Mesendoderm (in vitro differentiated cells): ENCODE measurements at regions not wholly inside any gene's neighbourhood (a gene's known extent, or its start where the extent isn't known, plus 50 kb on each side); places are given as distances from the start of the nearest gene placed in this dataset.

Source experiments
- DNase-seq: peaks from one replicate; pipeline ENCODE4 v3.0.0; 2013
- H2AK5ac ChIP-seq: 2 replicates; pipeline ENCODE4 v1.6.1; 2013; ENCODE audit warnings: low read length, inconsistent platforms
- H2BK120ac ChIP-seq: 2 replicates; pipeline ENCODE4 v1.6.1; 2013; ENCODE audit warnings: low read depth, mild to moderate bottlenecking, low read length, moderate library complexity, mixed read lengths
- H2BK15ac ChIP-seq: replicated peaks from 2 replicates; pipeline ENCODE4 v1.6.1; 2013; ENCODE audit warnings: low read depth, mild to moderate bottlenecking, moderate library complexity
- H2BK5ac ChIP-seq: 2 replicates; pipeline ENCODE4 v1.6.1; 2013; ENCODE audit warnings: low read length, inconsistent platforms
- H3K18ac ChIP-seq: 2 replicates; pipeline ENCODE4 v1.6.1; 2013; ENCODE audit warnings: mild to moderate bottlenecking, low read length, mixed read lengths
- H3K23ac ChIP-seq: one replicate; pipeline ENCODE4 v1.6.1; 2013; ENCODE audit warnings: low read length
- H3K27ac ChIP-seq: 2 replicates; pipeline ENCODE4 v1.5.1; 2013; ENCODE audit warnings: low read depth, mild to moderate bottlenecking, inconsistent platforms, low read length, moderate library complexity
- H3K27me3 ChIP-seq: 2 replicates; pipeline ENCODE4 v1.6.1; 2013; ENCODE audit warnings: low read length, control low read depth, mild to moderate bottlenecking, inconsistent platforms; ENCODE audit not compliant: insufficient read depth, poor library complexity
- H3K36me3 ChIP-seq: 2 replicates; pipeline ENCODE4 v1.6.1; 2013; ENCODE audit warnings: low read length, inconsistent platforms; ENCODE audit not compliant: control insufficient read depth, insufficient read depth
- H3K4ac ChIP-seq: one replicate; pipeline ENCODE4 v1.6.1; 2013; ENCODE audit warnings: low read depth, mild to moderate bottlenecking, low read length, moderate library complexity
- H3K4me1 ChIP-seq: 2 replicates; pipeline ENCODE4 v1.6.1; 2013; ENCODE audit warnings: low read depth, low read length, inconsistent platforms; ENCODE audit not compliant: control insufficient read depth
- H3K4me2 ChIP-seq: 2 replicates; pipeline ENCODE4 v1.6.1; 2013; ENCODE audit warnings: low read length
- H3K4me3 ChIP-seq: 2 replicates; pipeline ENCODE4 v1.5.1; 2013; ENCODE audit warnings: mild to moderate bottlenecking, low read length
- H3K56ac ChIP-seq: one replicate; pipeline ENCODE4 v1.6.1; 2013; ENCODE audit warnings: low read length
- H3K79me1 ChIP-seq: 2 replicates; pipeline ENCODE4 v1.6.1; 2013; ENCODE audit warnings: low read length, inconsistent platforms
- H3K79me2 ChIP-seq: 2 replicates; pipeline ENCODE4 v1.6.1; 2013; ENCODE audit warnings: mild to moderate bottlenecking, low read length; ENCODE audit not compliant: control insufficient read depth, insufficient read depth
- H3K9ac ChIP-seq: 2 replicates; pipeline ENCODE4 v1.6.1; 2013; ENCODE audit warnings: low read length, inconsistent platforms
- H4K5ac ChIP-seq: one replicate; pipeline ENCODE4 v1.6.1; 2013; ENCODE audit warnings: low read length
- H4K8ac ChIP-seq: one replicate; pipeline ENCODE4 v1.6.1; 2013; ENCODE audit warnings: low read depth, mild to moderate bottlenecking, control low read depth, low read length, moderate library complexity
- WGBS: extraction: QIAGEN DNeasy Blood & Tissue Kit; methylation state at CpG from one replicate; pipeline ENCODE4 v1.1.7; 2013; ENCODE audit warnings: low lambda C conversion rate, missing lambda C conversion rate; ENCODE audit not compliant: insufficient coverage; ENCODE audit errors: extremely low coverage; 5-methylcytosine and 5-hydroxymethylcytosine counted together

GRCh38 chr22:34160141-34160783 is 240.0 kb upstream of the LARGE1 start:
- Histone ChIP-seq H3K79me2 (no peaks in the 10 kb centered on the region), H3K23ac (no peak overlapping the region), H3K4me2 (no peak overlapping the region), H3K18ac (no peak overlapping the region), H2BK120ac (no peak overlapping the region), H3K27me3 (no peaks in the 10 kb centered on the region), H3K56ac (no peak overlapping the region), H3K4me3 (no peak overlapping the region), H2BK15ac (no peak overlapping the region), H2BK5ac (no peak overlapping the region), H3K36me3 (no peaks in the 10 kb centered on the region), H3K4ac (no peak overlapping the region), H3K4me1 (no peaks in the 10 kb centered on the region), H2AK5ac (no peak overlapping the region), H4K5ac (no peak overlapping the region), H3K27ac (no peak overlapping the region), H3K9ac (no peak overlapping the region), H3K79me1 (no peaks in the 10 kb centered on the region), H4K8ac (no peak overlapping the region)
- WGBS = no CpG with 5 or more reads among the region's 4 CpGs
- DNase-seq = peak; percentile 34

- Histone ChIP-seq H4K5ac (no peak overlapping the region), H2BK5ac (no peak overlapping the region), H3K23ac (no peak overlapping the region), H3K18ac (no peak overlapping the region), H2AK5ac (no peak overlapping the region), H3K4me3 (no peak overlapping the region), H3K79me1 (no peaks in the 10 kb centered on the region), H3K9ac (no peak overlapping the region), H3K4me2 (no peak overlapping the region), H3K27me3 (no peaks in the 10 kb centered on the region), H3K56ac (no peak overlapping the region), H3K4me1 (no peaks in the 10 kb centered on the region), H3K79me2 (no peaks in the 10 kb centered on the region), H3K27ac (no peak overlapping the region), H2BK120ac (no peak overlapping the region), H3K36me3 (no peaks in the 10 kb centered on the region), H2BK15ac (no peak overlapping the region), H3K4ac (no peak overlapping the region), H4K8ac (no peak overlapping the region)
- DNase-seq = peak; percentile 6
- no CpG with 5 or more reads among the region's 9 CpGs for WGBS
Observed at GRCh38 chr22:34161431-34162123, 241.3 kb upstream of the LARGE1 start.

- no peak overlapping the region for H3K9ac ChIP-seq
- no peak overlapping the region for H2BK5ac ChIP-seq
- H3K18ac ChIP-seq = no peak overlapping the region
- no peak overlapping the region for H2AK5ac ChIP-seq
- no peaks in the 10 kb centered on the region for H3K27me3 ChIP-seq
- H3K79me2 ChIP-seq = no peaks in the 10 kb centered on the region
- H4K5ac ChIP-seq = no peak overlapping the region
- no peak overlapping the region for H3K4ac ChIP-seq
- peak; percentile 20 for DNase-seq
- no peak overlapping the region for H2BK15ac ChIP-seq
- H3K79me1 ChIP-seq = no peaks in the 10 kb centered on the region
- no CpG with 5 or more reads among the region's 3 CpGs for WGBS
- H3K4me3 ChIP-seq = no peak overlapping the region
- H3K4me1 ChIP-seq = no peaks in the 10 kb centered on the region
- no peak overlapping the region for H2BK120ac ChIP-seq
- no peak overlapping the region for H3K27ac ChIP-seq
- H3K56ac ChIP-seq = no peak overlapping the region
- no peak overlapping the region for H3K4me2 ChIP-seq
- H3K36me3 ChIP-seq = no peaks in the 10 kb centered on the region
- H4K8ac ChIP-seq = no peak overlapping the region
- H3K23ac ChIP-seq = no peak overlapping the region
Observed at GRCh38 chr22:34198976-34199375, 278.7 kb upstream of the LARGE1 start.

GRCh38 chr22:34210301-34210700 is 290.0 kb upstream of the LARGE1 start:
- no peak overlapping the region for H2BK15ac ChIP-seq
- no peak overlapping the region for H2BK120ac ChIP-seq
- no peak overlapping the region for H3K27ac ChIP-seq
- no peak overlapping the region for H3K4me3 ChIP-seq
- H3K4me2 ChIP-seq = no peak overlapping the region
- H3K18ac ChIP-seq = no peak overlapping the region
- WGBS = no CpG with 5 or more reads among the region's 7 CpGs
- no peak overlapping the region for H2BK5ac ChIP-seq
- H2AK5ac ChIP-seq = no peak overlapping the region
- no peak overlapping the region for H4K5ac ChIP-seq
- H3K36me3 ChIP-seq = no peaks in the 10 kb centered on the region
- H3K23ac ChIP-seq = no peak overlapping the region
- no peak overlapping the region for H3K4ac ChIP-seq
- no peak overlapping the region for H3K9ac ChIP-seq
- no peak overlapping the region for H3K56ac ChIP-seq
- no peaks in the 10 kb centered on the region for H3K79me1 ChIP-seq
- H3K4me1 ChIP-seq = no peaks in the 10 kb centered on the region
- H3K79me2 ChIP-seq = no peaks in the 10 kb centered on the region
- DNase-seq = no peak
- no peaks in the 10 kb centered on the region for H3K27me3 ChIP-seq
- no peak overlapping the region for H4K8ac ChIP-seq

GRCh38 chr22:34214372-34214771 is 294.1 kb upstream of the LARGE1 start:
- Histone ChIP-seq H3K4me3 (no peak overlapping the region), H4K5ac (no peak overlapping the region), H3K27ac (no peak overlapping the region), H2BK15ac (no peak overlapping the region), H3K18ac (no peak overlapping the region), H2BK120ac (no peak overlapping the region), H3K23ac (no peak overlapping the region), H3K36me3 (no peaks in the 10 kb centered on the region), H3K4me1 (no peaks in the 10 kb centered on the region), H2AK5ac (no peak overlapping the region), H3K4me2 (no peak overlapping the region), H3K56ac (no peak overlapping the region), H3K79me2 (no peaks in the 10 kb centered on the region), H2BK5ac (no peak overlapping the region), H3K27me3 (no peaks in the 10 kb centered on the region), H3K4ac (no peak overlapping the region), H3K79me1 (no peaks in the 10 kb centered on the region), H4K8ac (no peak overlapping the region), H3K9ac (no peak overlapping the region)
- DNase-seq = no peak

GRCh38 chr22:34225278-34225677 is 305.0 kb upstream of the LARGE1 start:
- Histone ChIP-seq H3K36me3 (no peaks in the 10 kb centered on the region), H3K79me2 (no peaks in the 10 kb centered on the region), H3K4me2 (no peak overlapping the region), H4K8ac (no peak overlapping the region), H2BK5ac (no peak overlapping the region), H3K9ac (no peak overlapping the region), H3K4me1 (no peaks in the 10 kb centered on the region), H3K23ac (no peak overlapping the region), H2BK120ac (no peak overlapping the region), H3K27me3 (no peaks in the 10 kb centered on the region), H2AK5ac (no peak overlapping the region), H3K18ac (no peak overlapping the region), H3K79me1 (no peaks in the 10 kb centered on the region), H4K5ac (no peak overlapping the region), H3K4ac (no peak overlapping the region), H3K27ac (no peak overlapping the region), H3K4me3 (no peak overlapping the region), H3K56ac (no peak overlapping the region), H2BK15ac (no peak overlapping the region)
- DNase-seq = no peak
- WGBS = no CpG with 5 or more reads among the region's 1 CpG
